Osteocyte (in vitro differentiated cells): ENCODE measurements at regions not wholly inside any gene's neighbourhood (a gene's known extent, or its start where the extent isn't known, plus 50 kb on each side); places are given as distances from the start of the nearest gene placed in this dataset.

Experiments
- DNase-seq: peaks from one replicate; pipeline ENCODE4 v3.0.0; 2021; ENCODE audit warnings: mixed read lengths; ENCODE audit not compliant: unreplicated experiment; ENCODE audit errors: extremely low spot score
- H3K27ac Mint-ChIP-seq: one replicate; pipeline ENCODE4 v1.8.0; 2021; ENCODE audit warnings: mild to moderate bottlenecking, mixed read lengths; ENCODE audit not compliant: unreplicated experiment
- H3K27me3 Mint-ChIP-seq: one replicate; pipeline ENCODE4 v1.8.0; 2021; ENCODE audit warnings: mixed read lengths; ENCODE audit not compliant: unreplicated experiment
- H3K36me3 Mint-ChIP-seq: one replicate; pipeline ENCODE4 v1.8.0; 2021; ENCODE audit warnings: mixed read lengths; ENCODE audit not compliant: unreplicated experiment
- H3K4me1 Mint-ChIP-seq: one replicate; pipeline ENCODE4 v1.8.0; 2021; ENCODE audit warnings: mixed read lengths; ENCODE audit not compliant: unreplicated experiment
- H3K4me3 Mint-ChIP-seq: one replicate; pipeline ENCODE4 v1.8.0; 2021; ENCODE audit warnings: mild to moderate bottlenecking, moderate library complexity, mixed read lengths; ENCODE audit not compliant: unreplicated experiment
- H3K9me3 Mint-ChIP-seq: one replicate; pipeline ENCODE4 v1.8.0; 2021; ENCODE audit warnings: mixed read lengths; ENCODE audit not compliant: unreplicated experiment
- CTCF ChIP-seq: fragments of 200-600 bp; sonication (generic); IDR thresholded peaks from 2 replicates; pipeline ENCODE4 v1.5.0; 2021; ENCODE audit warnings: antibody characterized with exemption, mild to moderate bottlenecking, moderate library complexity

DNA sequence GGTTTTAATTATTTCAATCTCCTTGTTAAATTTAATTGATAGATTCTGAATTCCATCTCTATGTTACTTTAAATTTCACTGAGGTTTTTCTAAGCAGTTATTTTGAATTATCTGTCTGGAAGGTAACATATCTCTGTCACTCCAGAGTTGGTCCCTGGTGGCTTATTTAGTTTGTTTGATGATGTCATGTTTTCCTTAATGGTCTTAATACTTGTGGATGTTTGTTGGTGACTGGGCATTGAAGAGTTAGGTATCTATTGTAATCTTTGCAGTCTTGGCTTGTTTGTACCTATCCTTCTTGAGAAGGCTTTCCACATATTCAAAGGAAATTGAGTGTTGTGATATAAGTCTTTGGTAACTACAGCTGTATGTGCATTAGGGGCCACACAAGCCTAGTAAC, 810.0 kb upstream of the NEGR1 start:
- TF ChIP-seq CTCF = no peak
- H3K27me3 Mint-ChIP-seq = peaks cover 10% of the 10 kb centered on the region
- no peak for DNase-seq
- H3K36me3 Mint-ChIP-seq = no peaks in the 10 kb centered on the region
- H3K9me3 Mint-ChIP-seq = peaks cover 17% of the 10 kb centered on the region
- no peak overlapping the region for H3K4me3 Mint-ChIP-seq
- H3K27ac Mint-ChIP-seq = no peak overlapping the region
- no peaks in the 10 kb centered on the region for H3K4me1 Mint-ChIP-seq

- H3K27me3 Mint-ChIP-seq = no peaks in the 10 kb centered on the region
- H3K36me3 Mint-ChIP-seq = no peaks in the 10 kb centered on the region
- no peaks in the 10 kb centered on the region for H3K4me1 Mint-ChIP-seq
- no peak for DNase-seq
- TF ChIP-seq CTCF = no peak
- H3K27ac Mint-ChIP-seq = no peak overlapping the region
- H3K4me3 Mint-ChIP-seq = no peak overlapping the region
- H3K9me3 Mint-ChIP-seq = peaks cover 7% of the 10 kb centered on the region
These were observed 784.5 kb upstream of the NEGR1 start for GRCh38 chr1:73066866-73067265.

GRCh38 chr1:73065339-73066041, 783.2 kb upstream of the NEGR1 start:
- DNase-seq = no peak
- TF ChIP-seq CTCF = no peak
- Mint-ChIP-seq H3K4me3 (no peak overlapping the region), H3K36me3 (no peaks in the 10 kb centered on the region), H3K4me1 (no peaks in the 10 kb centered on the region), H3K27ac (no peak overlapping the region), H3K27me3 (no peaks in the 10 kb centered on the region), H3K9me3 (peaks cover 14% of the 10 kb centered on the region)

- TF ChIP-seq CTCF = no peak
- peaks cover 6% of the 10 kb centered on the region for H3K9me3 Mint-ChIP-seq
- H3K4me1 Mint-ChIP-seq = no peaks in the 10 kb centered on the region
- no peak overlapping the region for H3K4me3 Mint-ChIP-seq
- no peaks in the 10 kb centered on the region for H3K27me3 Mint-ChIP-seq
- no peaks in the 10 kb centered on the region for H3K36me3 Mint-ChIP-seq
- H3K27ac Mint-ChIP-seq = no peak overlapping the region
- DNase-seq = no peak
These were observed 774.5 kb upstream of the NEGR1 start for GRCh38 chr1:73056826-73057225.

DNA sequence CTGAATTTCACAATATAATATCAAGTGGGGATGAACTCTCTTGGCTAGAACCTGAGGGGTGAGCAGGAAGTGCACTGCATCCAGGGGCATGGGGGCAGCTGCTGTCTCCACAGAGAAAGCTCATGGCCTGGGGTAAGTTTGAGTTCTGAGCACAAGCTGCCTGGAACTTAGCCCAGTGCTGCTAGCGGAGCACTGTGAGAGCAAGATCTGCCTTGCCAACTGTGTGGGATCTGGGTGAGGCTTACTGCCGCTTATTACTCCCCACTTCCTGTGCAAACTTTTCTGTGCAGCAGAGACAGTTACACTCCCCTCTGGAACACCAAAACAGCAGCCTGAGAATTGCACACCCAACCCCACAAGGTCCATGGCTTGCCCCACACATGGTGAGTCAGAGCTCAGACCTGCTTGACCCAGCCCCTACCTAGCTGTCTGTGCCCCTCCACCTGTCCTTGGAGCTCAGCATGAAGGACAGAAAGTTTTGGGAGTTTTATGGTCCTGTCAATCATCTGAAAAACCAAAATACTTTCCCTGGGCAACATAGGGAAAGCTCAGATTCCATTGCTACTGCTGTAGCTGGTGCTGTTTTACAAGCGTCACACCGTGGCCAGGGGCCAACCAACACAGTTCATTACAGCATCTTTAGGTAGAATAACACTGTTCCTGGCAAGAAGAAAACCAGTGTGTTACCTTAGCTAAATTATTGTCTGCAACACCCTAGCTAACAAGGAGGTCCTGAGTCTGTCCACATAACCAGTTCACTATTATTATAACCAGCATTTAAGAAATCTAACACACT, 762.1 kb upstream of the NEGR1 start:
- H3K9me3 Mint-ChIP-seq = no peaks in the 10 kb centered on the region
- H3K4me1 Mint-ChIP-seq = no peaks in the 10 kb centered on the region
- no peak overlapping the region for H3K4me3 Mint-ChIP-seq
- H3K27ac Mint-ChIP-seq = no peak overlapping the region
- DNase-seq = no peak
- peaks cover 3% of the 10 kb centered on the region for H3K27me3 Mint-ChIP-seq
- no peaks in the 10 kb centered on the region for H3K36me3 Mint-ChIP-seq
- no peak for TF ChIP-seq CTCF
